ENCODE measurements at regions not wholly inside any gene's neighbourhood (a gene's known extent, or its start where the extent isn't known, plus 50 kb on each side); places are given as distances from the start of the nearest gene placed in this dataset.

DNA sequence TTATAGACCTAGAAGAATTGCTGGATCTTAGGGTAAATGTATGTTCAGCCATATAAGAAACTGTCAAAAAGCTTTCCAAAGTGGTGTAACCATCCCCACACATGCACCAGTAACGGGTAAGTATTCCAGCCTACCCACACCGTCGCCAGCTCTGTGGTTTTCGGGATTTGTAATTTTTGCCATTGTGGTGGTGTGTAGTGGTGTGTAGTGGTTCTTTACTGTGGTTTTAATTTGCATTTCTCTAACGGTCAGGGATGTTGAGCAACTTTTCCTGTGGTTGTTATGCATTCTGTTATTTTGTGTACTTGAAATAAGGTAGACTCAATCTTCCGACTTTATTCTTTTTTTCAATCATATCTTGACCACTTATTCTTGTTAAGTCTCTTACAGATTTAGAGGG lies 342.4 kb upstream of the AJAP1 start:
- TF ChIP-seq YY1 (IDR thresholded peaks at IDR 0.05; ENCODE audit: low read depth) (no peak), TCF12 (IDR thresholded peaks at IDR 0.05; ENCODE audit: low read depth) (no peak), EGR1 (IDR thresholded peaks at IDR 0.05) (no peak), EP300 (IDR thresholded peaks at IDR 0.05; ENCODE audit: borderline replicate concordance) (no peak), TAF1 (IDR thresholded peaks at IDR 0.05; ENCODE audit: low read depth) (no peak), ZBTB7A (IDR thresholded peaks at IDR 0.05; ENCODE audit: low read depth) (no peak), RAD21 (IDR thresholded peaks at IDR 0.05; ENCODE audit: low read depth) (no peak), TEAD4 (IDR thresholded peaks at IDR 0.05) (no peak), CEBPB (IDR thresholded peaks at IDR 0.05) (no peak)
- TF ChIP-seq, protein P1, sequence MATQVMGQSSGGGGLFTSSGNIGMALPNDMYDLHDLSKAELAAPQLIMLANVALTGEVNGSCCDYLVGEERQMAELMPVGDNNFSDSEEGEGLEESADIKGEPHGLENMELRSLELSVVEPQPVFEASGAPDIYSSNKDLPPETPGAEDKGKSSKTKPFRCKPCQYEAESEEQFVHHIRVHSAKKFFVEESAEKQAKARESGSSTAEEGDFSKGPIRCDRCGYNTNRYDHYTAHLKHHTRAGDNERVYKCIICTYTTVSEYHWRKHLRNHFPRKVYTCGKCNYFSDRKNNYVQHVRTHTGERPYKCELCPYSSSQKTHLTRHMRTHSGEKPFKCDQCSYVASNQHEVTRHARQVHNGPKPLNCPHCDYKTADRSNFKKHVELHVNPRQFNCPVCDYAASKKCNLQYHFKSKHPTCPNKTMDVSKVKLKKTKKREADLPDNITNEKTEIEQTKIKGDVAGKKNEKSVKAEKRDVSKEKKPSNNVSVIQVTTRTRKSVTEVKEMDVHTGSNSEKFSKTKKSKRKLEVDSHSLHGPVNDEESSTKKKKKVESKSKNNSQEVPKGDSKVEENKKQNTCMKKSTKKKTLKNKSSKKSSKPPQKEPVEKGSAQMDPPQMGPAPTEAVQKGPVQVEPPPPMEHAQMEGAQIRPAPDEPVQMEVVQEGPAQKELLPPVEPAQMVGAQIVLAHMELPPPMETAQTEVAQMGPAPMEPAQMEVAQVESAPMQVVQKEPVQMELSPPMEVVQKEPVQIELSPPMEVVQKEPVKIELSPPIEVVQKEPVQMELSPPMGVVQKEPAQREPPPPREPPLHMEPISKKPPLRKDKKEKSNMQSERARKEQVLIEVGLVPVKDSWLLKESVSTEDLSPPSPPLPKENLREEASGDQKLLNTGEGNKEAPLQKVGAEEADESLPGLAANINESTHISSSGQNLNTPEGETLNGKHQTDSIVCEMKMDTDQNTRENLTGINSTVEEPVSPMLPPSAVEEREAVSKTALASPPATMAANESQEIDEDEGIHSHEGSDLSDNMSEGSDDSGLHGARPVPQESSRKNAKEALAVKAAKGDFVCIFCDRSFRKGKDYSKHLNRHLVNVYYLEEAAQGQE (IDR thresholded peaks at IDR 0.05; ENCODE audit: low read depth), result no peak
- TF ChIP-seq, protein P2, sequence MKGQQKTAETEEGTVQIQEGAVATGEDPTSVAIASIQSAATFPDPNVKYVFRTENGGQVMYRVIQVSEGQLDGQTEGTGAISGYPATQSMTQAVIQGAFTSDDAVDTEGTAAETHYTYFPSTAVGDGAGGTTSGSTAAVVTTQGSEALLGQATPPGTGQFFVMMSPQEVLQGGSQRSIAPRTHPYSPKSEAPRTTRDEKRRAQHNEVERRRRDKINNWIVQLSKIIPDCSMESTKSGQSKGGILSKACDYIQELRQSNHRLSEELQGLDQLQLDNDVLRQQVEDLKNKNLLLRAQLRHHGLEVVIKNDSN (IDR thresholded peaks at IDR 0.05), result no peak
- TF ChIP-seq, protein P3, sequence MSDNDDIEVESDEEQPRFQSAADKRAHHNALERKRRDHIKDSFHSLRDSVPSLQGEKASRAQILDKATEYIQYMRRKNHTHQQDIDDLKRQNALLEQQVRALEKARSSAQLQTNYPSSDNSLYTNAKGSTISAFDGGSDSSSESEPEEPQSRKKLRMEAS (IDR thresholded peaks at IDR 0.05), result no peak

DNA sequence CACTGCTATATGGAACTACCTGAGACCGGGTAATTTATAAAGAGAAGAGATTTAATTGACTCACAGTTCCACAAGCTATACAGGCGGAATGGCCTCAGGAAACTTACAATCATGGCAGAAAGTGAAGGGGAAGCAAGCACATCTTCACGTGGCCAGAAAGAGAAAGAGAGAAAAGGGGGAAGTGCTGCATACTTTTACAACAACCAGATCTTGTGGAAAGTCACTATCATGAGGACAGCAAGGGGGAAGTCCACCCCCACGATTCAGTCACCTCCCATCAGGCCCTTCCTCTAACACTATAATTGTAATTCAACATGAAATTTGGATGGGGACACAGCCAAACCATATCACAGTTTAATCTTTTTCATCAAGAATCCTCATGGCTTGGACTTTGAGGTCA lies 339.2 kb upstream of the AJAP1 start:
- no peak for TF ChIP-seq FOXM1 (IDR thresholded peaks at IDR 0.05; ENCODE audit: borderline replicate concordance, low read depth)
- TF ChIP-seq, protein P3 (IDR thresholded peaks at IDR 0.05), result no peak
- TF ChIP-seq EGR1 (IDR thresholded peaks at IDR 0.05), result no peak

DNA sequence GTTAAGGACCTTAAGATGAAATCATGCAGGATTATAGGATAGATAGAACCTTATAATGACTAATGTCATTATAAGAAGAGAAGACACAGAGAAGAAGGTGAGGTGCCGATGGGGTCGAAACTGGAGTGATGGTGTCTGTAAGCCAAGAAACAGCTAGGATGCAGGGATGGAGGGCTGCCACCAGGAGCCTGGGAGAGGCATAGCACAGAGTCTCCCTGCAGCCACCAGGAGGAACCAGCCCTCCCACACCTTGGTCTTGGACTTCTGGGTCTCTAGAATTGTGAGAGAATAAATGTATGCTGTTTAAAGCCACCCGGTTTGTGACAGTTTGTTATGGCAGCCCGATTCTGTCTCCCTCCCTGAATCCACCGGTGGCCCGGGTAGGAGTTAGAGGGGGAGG lies 337.2 kb upstream of the AJAP1 start:
- TF ChIP-seq CREB1 (IDR thresholded peaks at IDR 0.05; ENCODE audit: low read depth) (no peak), TEAD4 (IDR thresholded peaks at IDR 0.05) (no peak), RAD21 (IDR thresholded peaks at IDR 0.05; ENCODE audit: low read depth) (no peak), ZBTB7A (IDR thresholded peaks at IDR 0.05; ENCODE audit: low read depth) (no peak), CEBPB (IDR thresholded peaks at IDR 0.05) (no peak), FOXM1 (IDR thresholded peaks at IDR 0.05; ENCODE audit: borderline replicate concordance, low read depth) (no peak), EP300 (IDR thresholded peaks at IDR 0.05; ENCODE audit: borderline replicate concordance) (no peak)
- TF ChIP-seq, protein P3 (IDR thresholded peaks at IDR 0.05), result no peak
- TF ChIP-seq, protein P2 (IDR thresholded peaks at IDR 0.05), result no peak

DNA sequence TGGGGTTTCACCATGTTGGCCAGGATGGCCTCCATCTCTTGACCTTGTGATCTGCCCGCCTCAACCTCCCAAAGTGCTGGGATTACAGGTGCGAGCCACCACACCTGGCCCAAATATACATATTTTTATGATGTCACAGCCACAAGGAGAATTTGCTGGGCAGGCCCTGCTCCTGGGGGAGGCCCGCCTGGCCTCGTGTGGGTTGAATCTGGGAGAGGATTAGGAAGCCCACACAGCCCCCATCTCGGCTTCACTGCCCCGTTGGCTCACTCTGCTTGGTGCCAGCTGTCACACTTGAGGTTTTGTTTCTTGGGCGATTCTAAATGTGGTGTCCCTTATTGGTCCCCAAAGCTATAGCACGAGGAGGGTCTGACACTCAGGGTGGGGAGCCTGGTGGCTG lies 335.7 kb upstream of the AJAP1 start:
- TF ChIP-seq NFIC (IDR thresholded peaks at IDR 0.05) (no peak), CREB1 (IDR thresholded peaks at IDR 0.05; ENCODE audit: low read depth) (no peak), RAD21 (IDR thresholded peaks at IDR 0.05; ENCODE audit: low read depth) (no peak), TCF12 (IDR thresholded peaks at IDR 0.05; ENCODE audit: low read depth) (no peak)

DNA sequence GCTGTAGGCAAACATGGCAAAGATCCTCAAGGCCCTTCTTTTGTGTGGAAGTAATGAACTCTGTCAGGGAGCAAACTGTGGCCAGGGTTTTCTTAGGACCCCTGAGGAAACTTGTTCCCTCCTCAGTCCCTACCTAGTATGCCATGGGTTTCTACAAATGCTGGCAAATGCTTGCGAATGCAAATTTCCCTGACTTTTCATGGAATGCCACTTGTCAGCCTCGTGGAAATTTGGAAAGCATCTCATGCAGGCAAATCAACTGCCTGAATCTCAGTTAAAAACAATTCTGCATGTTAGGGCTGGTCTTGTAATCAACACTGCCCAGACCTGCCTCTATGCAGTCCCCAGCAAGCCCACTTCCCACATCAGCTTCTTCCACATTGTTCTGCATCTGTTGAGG lies 334.9 kb upstream of the AJAP1 start:
- TF ChIP-seq TAF1 (IDR thresholded peaks at IDR 0.05; ENCODE audit: low read depth), result no peak
- no peak for TF ChIP-seq YY1 (IDR thresholded peaks at IDR 0.05; ENCODE audit: low read depth)

DNA sequence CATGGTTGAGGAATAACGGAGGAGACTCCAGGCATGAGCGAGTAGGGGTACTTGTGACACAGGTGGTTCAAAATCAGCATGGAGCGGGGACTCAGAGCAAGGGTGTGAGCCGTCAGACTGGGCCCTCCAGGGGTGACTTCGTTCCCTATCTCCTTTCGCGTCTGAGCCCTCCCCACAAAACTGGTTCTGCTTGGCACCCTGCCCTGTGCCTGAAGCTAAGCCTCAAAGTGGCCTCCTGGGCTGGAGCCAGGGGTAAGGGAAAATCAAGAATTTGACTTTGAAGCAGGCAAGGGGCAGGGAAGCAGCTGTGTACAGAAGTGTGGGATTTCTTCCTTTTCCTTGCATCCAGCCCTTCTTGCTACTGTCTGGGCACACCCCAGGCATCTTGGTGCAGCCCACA lies 331.5 kb upstream of the AJAP1 start:
- TF ChIP-seq, protein P1 (IDR thresholded peaks at IDR 0.05; ENCODE audit: low read depth), result no peak
- TF ChIP-seq FOXM1 (IDR thresholded peaks at IDR 0.05; ENCODE audit: borderline replicate concordance, low read depth) (no peak), RAD21 (IDR thresholded peaks at IDR 0.05; ENCODE audit: low read depth) (no peak), YY1 (IDR thresholded peaks at IDR 0.05; ENCODE audit: low read depth) (no peak), ZBTB7A (IDR thresholded peaks at IDR 0.05; ENCODE audit: low read depth) (no peak), TEAD4 (IDR thresholded peaks at IDR 0.05) (no peak), TCF12 (IDR thresholded peaks at IDR 0.05; ENCODE audit: low read depth) (no peak), EGR1 (IDR thresholded peaks at IDR 0.05) (no peak), NFIC (IDR thresholded peaks at IDR 0.05) (no peak), CREB1 (IDR thresholded peaks at IDR 0.05; ENCODE audit: low read depth) (no peak), CEBPB (IDR thresholded peaks at IDR 0.05) (no peak), TAF1 (IDR thresholded peaks at IDR 0.05; ENCODE audit: low read depth) (no peak), EP300 (IDR thresholded peaks at IDR 0.05; ENCODE audit: borderline replicate concordance) (no peak)
- TF ChIP-seq, protein P3 (IDR thresholded peaks at IDR 0.05), result no peak
- TF ChIP-seq, protein P2 (IDR thresholded peaks at IDR 0.05), result no peak

All from Ishikawa (cell line).